Cardiac septum (tissue), 1 donor: ENCODE measurements at regions not wholly inside any gene's neighbourhood (a gene's known extent, or its start where the extent isn't known, plus 50 kb on each side); places are given as distances from the start of the nearest gene placed in this dataset.
"Not testable (repeated sequence)": the region's sequence is repeated elsewhere in the genome, so short reads cannot be mapped to it uniquely, and the experiment has no call there.

ENCODE experiments used
- DNase-seq: peaks from one replicate; pipeline ENCODE4 v3.0.0-alpha.2; 2020; ENCODE audit warnings: low spot score
- intact Hi-C: fragments of 100-400 bp; cut with DNase I; formaldehyde crosslinking; loops from one replicate; pipeline ENCODE4 v1.14.0; 2022
- donor health status: DM: no; HTN: no; CAD: no.

GRCh38 chr19:56894626-56895025, 54.1 kb upstream of the PEG3 start:
- intact Hi-C loops: no loop called here
- DNase-seq: no peak

GRCh38 chr19:56896095-56896494, 55.6 kb upstream of the PEG3 start:
- no peak for DNase-seq

GRCh38 chr19:56899943-56900342, 59.4 kb upstream of the PEG3 start:
- intact Hi-C loops: no loop called here
- DNase-seq: no peak

More at GRCh38 chr19:56896095-56896494, 55.6 kb upstream of the PEG3 start:
- intact Hi-C loops: no loop called here

- DNase-seq: no peak
- intact Hi-C loops: no loop called here
These were observed 60.1 kb upstream of the PEG3 start for GRCh38 chr19:56900573-56901097.

- DNase-seq: no peak
- intact Hi-C loops: no loop called here
These were observed 65.2 kb upstream of the PEG3 start for GRCh38 chr19:56905631-56906150.

- intact Hi-C loops: no loop called here
- no peak for DNase-seq
These were observed 72.0 kb upstream of the PEG3 start for GRCh38 chr19:56912401-56913112.

- DNase-seq, intact Hi-C loops: not testable (repeated sequence)
These were observed 72.6 kb upstream of the PEG3 start for GRCh38 chr19:56913113-56913455.

- no peak for DNase-seq
- intact Hi-C loops: no loop called here
These were observed 76.0 kb upstream of the PEG3 start for GRCh38 chr19:56916528-56916927.

GRCh38 chr19:56917529-56917928, 77.0 kb upstream of the PEG3 start:
- intact Hi-C loops: no loop called here
- DNase-seq: no peak

- DNase-seq: no peak
- intact Hi-C loops: no loop called here
These were observed 77.5 kb upstream of the PEG3 start for GRCh38 chr19:56917998-56918397.

GRCh38 chr19:56918682-56919307, 78.3 kb upstream of the PEG3 start:
- intact Hi-C loops: no loop called here
- DNase-seq: no peak

GRCh38 chr19:56919308-56919995, 78.9 kb upstream of the PEG3 start:
- intact Hi-C loops: no loop called here
- DNase-seq: no peak

- DNase-seq, intact Hi-C loops: not testable (repeated sequence)
These were observed 85.6 kb upstream of the PEG3 start for GRCh38 chr19:56926094-56926493.

GRCh38 chr19:56927294-56927693, 86.8 kb upstream of the PEG3 start:
- no peak for DNase-seq
- intact Hi-C loops: no loop called here

- DNase-seq: no peak
- intact Hi-C loops: no loop called here
These were observed 87.3 kb upstream of the PEG3 start for GRCh38 chr19:56927791-56928207.

GRCh38 chr19:56930647-56931535, 90.4 kb upstream of the PEG3 start:
- no peak for DNase-seq
- intact Hi-C loops: no loop called here

GRCh38 chr19:56933014-56933705, 92.6 kb upstream of the PEG3 start:
- DNase-seq: no peak
- intact Hi-C loops: no loop called here

GRCh38 chr19:56934438-56935090, 94.0 kb upstream of the PEG3 start:
- no peak for DNase-seq
- intact Hi-C loops: no loop called here
